HG03196 (cell line): ENCODE measurements at regions not wholly inside any gene's neighbourhood (a gene's known extent, or its start where the extent isn't known, plus 50 kb on each side); places are given as distances from the start of the nearest gene placed in this dataset.
A peak's percentile ranks its signal among the peaks of the same experiment; 100 is the strongest.

Experiments used
- ATAC-seq: cut with Tn5 transposase; IDR thresholded peaks from one replicate; pipeline ENCODE4 v1.9.1; 2021; ENCODE audit not compliant: unreplicated experiment

- peak; percentile 61 for ATAC-seq
Observed at GRCh38 chr20:59403261-59403961, 103.0 kb downstream of the EDN3 start.

- no peak for ATAC-seq
Observed at GRCh38 chr20:59403962-59404314, 103.5 kb downstream of the EDN3 start.

- ATAC-seq = no peak
Observed at GRCh38 chr20:59404749-59405148, 104.3 kb downstream of the EDN3 start.

GRCh38 chr20:59405226-59406200 lies 105.1 kb downstream of the EDN3 start:
- ATAC-seq = no peak

GRCh38 chr20:59406446-59406845 lies 106.0 kb downstream of the EDN3 start:
- no peak for ATAC-seq

GRCh38 chr20:59411170-59411569 lies 110.8 kb downstream of the EDN3 start:
- ATAC-seq = no peak

GRCh38 chr20:59411589-59411988 lies 111.2 kb downstream of the EDN3 start:
- no peak for ATAC-seq

GRCh38 chr20:59412181-59412580 lies 111.8 kb downstream of the EDN3 start:
- no peak for ATAC-seq

- no peak for ATAC-seq
Observed at GRCh38 chr20:59412875-59413284, 112.5 kb downstream of the EDN3 start.

- no peak for ATAC-seq
Observed at GRCh38 chr20:59413326-59413865, 113.0 kb downstream of the EDN3 start.

GRCh38 chr20:59414936-59415623 lies 114.7 kb downstream of the EDN3 start:
- ATAC-seq = no peak

- ATAC-seq = no peak
Observed at GRCh38 chr20:59416916-59417315, 116.5 kb downstream of the EDN3 start.

- ATAC-seq = no peak
Observed at GRCh38 chr20:59421089-59421488, 120.7 kb downstream of the EDN3 start.

GRCh38 chr20:59421920-59422637 lies 121.7 kb downstream of the EDN3 start:
- no peak for ATAC-seq

- ATAC-seq = no peak
Observed at GRCh38 chr20:59422872-59423544, 122.6 kb downstream of the EDN3 start.

GRCh38 chr20:59424976-59425375 lies 124.6 kb downstream of the EDN3 start:
- no peak for ATAC-seq

- no peak for ATAC-seq
Observed at GRCh38 chr20:59425572-59425971, 125.2 kb downstream of the EDN3 start.

- ATAC-seq = no peak
Observed at GRCh38 chr20:59428006-59428405, 127.6 kb downstream of the EDN3 start.

- no peak for ATAC-seq
Observed at GRCh38 chr20:59428441-59429205, 128.2 kb downstream of the EDN3 start.
